Choroid plexus epithelial cell (primary cell): ENCODE measurements at regions not wholly inside any gene's neighbourhood (a gene's known extent, or its start where the extent isn't known, plus 50 kb on each side); places are given as distances from the start of the nearest gene placed in this dataset.
"Not testable (repeated sequence)": the region's sequence is repeated elsewhere in the genome, so short reads cannot be mapped to it uniquely, and the experiment has no call there.

Source experiments
- DNase-seq: peaks from one replicate; pipeline ENCODE4 v3.0.0-alpha.2; 2010; ENCODE audit warnings: low read depth
- H3K4me3 ChIP-seq: 2 replicates; pipeline ENCODE4 v1.5.1; 2011; ENCODE audit warnings: low read depth, mild to moderate bottlenecking, control low read depth, low read length, moderate library complexity
- CTCF ChIP-seq: conservative IDR thresholded peaks from 2 replicates; pipeline ENCODE4 v1.5.1; 2011; ENCODE audit warnings: low read depth, mild to moderate bottlenecking, control low read depth, inconsistent platforms, low read length, moderate library complexity

DNA sequence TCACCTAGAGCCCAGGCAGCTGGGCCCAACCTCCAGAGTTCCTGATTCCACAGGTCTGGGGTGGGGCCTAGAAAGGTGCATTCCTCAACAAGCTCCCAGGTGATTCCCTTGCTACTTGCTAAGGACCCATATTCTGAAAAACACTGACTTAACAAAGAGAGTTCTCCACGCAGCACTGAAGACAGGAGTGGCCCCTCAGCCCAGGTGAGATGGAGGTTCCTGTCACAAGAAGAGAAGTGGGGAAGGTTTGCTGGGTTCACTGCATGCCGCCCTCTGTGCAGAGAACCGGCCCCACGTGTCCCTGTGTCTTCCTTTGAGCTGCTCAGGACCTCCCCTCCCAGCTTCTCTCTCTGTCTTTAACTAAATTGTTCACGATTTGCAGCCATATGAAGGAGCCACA lies 201.4 kb upstream of the DDX18 start:
- TF ChIP-seq CTCF: no peak
- H3K4me3 ChIP-seq: no peak overlapping the region

GRCh38 chr2:117614296-117614695 lies 200.2 kb upstream of the DDX18 start:
- TF ChIP-seq CTCF: no peak

More for the DNA sequence above, 201.4 kb upstream of the DDX18 start:
- DNase-seq: no peak

DNA sequence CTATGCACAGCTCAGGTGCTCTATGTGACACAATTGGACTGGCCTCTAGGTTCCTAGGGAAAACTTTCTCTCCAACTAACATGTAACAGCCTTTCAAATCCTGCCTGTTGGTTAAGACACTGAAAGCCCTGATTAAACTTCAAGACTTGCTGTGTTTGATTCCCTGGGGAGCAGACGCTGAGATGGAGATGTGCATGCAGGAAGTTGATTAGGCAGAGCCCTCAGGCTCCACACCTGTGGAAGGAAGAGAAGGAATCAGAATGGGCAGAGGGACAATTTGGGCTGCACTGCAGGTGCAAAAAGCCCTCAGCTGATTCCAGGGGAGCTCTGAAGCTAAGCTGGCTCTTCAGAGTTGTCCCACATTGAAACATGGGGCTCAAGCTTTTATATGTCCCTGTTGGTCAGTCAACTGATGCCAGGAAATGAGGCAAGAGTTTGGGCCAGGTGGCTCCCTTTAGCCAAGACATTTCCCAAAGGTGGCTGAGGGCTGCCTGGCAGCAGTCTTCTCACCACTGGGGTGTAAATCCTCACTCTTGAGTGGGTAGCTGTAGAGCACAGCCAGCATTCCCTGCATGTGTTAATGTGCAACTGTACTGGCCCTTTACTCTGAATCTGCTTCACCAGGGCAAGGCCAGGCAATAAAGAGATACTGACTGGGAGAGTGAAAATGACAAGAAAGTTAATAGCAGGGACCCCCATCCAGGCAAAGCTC lies 199.5 kb upstream of the DDX18 start:
- no peak for DNase-seq
- TF ChIP-seq CTCF: no peak
- no peak overlapping the region for H3K4me3 ChIP-seq

More at GRCh38 chr2:117614296-117614695, 200.2 kb upstream of the DDX18 start:
- no peak for DNase-seq
- no peak overlapping the region for H3K4me3 ChIP-seq

GRCh38 chr2:117618607-117619006 lies 195.9 kb upstream of the DDX18 start:
- DNase-seq: no peak

GRCh38 chr2:117621326-117621725 lies 193.2 kb upstream of the DDX18 start:
- H3K4me3 ChIP-seq: no peak overlapping the region
- no peak for DNase-seq
- no peak for TF ChIP-seq CTCF

More at GRCh38 chr2:117618607-117619006, 195.9 kb upstream of the DDX18 start:
- H3K4me3 ChIP-seq: no peak overlapping the region
- TF ChIP-seq CTCF: no peak

GRCh38 chr2:117623175-117623574 lies 191.3 kb upstream of the DDX18 start:
- not testable (repeated sequence) for DNase-seq, H3K4me3 ChIP-seq

DNA sequence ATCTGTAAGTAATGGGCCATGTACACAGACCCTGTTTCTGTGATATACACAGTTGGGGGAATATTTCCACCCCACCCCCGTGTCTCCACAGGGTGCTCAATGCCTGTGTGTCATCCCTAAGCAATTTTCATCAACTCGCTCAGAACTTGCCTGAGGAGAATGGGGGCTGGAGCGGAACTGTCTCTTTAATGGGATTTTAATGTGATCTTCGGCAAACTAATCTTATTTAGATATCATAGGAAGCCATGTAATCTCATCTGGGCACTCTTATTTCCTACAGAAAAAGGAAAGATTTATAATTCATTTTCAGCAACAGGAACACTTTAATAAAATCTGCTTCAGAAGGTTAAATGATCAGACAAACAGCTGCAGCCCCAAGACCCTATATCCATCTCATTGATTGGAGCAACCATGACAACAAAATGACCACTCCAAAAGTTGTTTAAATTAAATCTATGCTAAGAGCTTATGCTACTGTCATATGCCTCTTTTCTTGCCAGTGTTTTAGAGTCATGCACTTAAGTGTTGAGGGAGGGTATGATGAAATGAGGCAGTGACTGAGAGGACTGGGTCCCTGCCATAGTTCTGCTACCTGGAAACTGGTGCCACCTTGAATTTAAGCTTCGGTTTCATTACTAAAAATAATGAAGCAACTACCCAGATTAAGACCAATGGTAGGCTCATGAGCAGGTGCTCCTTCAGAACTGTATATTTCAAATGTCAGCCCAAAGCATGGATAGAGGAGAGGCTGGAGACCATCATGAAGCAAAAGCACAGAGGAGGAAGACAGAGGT lies 183.1 kb upstream of the DDX18 start:
- no peak overlapping the region for H3K4me3 ChIP-seq
- no peak for DNase-seq
- TF ChIP-seq CTCF: no peak
